HUDEP-2 (cell line): ENCODE measurements at regions not wholly inside any gene's neighbourhood (a gene's known extent, or its start where the extent isn't known, plus 50 kb on each side); places are given as distances from the start of the nearest gene placed in this dataset.

ENCODE experiments used
- DNase-seq, 76 experiments: peaks; one replicate each; lab custom pipeline; 2025; ENCODE audit not compliant: unreplicated experiment in 76 of 76; lab: John Stamatoyannopoulos, UW

- no peak for DNase-seq
These were observed 144.4 kb downstream of the NSG2 start for GRCh38 chr5:174189654-174190541.

GRCh38 chr5:174191076-174191475, 145.6 kb downstream of the NSG2 start:
- no peak for DNase-seq

GRCh38 chr5:174191850-174192655, 146.5 kb downstream of the NSG2 start:
- no peak for DNase-seq

GRCh38 chr5:174192901-174193300, 147.4 kb downstream of the NSG2 start:
- no peak for DNase-seq

GRCh38 chr5:174195517-174195916, 150.0 kb downstream of the NSG2 start:
- no peak for DNase-seq

GRCh38 chr5:174197929-174198328, 152.4 kb downstream of the NSG2 start:
- DNase-seq: no peak

- no peak for DNase-seq
These were observed 153.0 kb downstream of the NSG2 start for GRCh38 chr5:174198541-174198940.

- no peak for DNase-seq
These were observed 157.5 kb downstream of the NSG2 start for GRCh38 chr5:174202996-174203395.

- DNase-seq: no peak
These were observed 159.2 kb downstream of the NSG2 start for GRCh38 chr5:174204535-174205313.

GRCh38 chr5:174205939-174206338, 160.4 kb downstream of the NSG2 start:
- DNase-seq: no peak

GRCh38 chr5:174210596-174211276, 165.2 kb downstream of the NSG2 start:
- no peak for DNase-seq

GRCh38 chr5:174211277-174211626, 165.7 kb downstream of the NSG2 start:
- no peak for DNase-seq

GRCh38 chr5:174217527-174217926, 172.0 kb downstream of the NSG2 start:
- no peak for DNase-seq

GRCh38 chr5:174218162-174218561, 172.7 kb downstream of the NSG2 start:
- DNase-seq: no peak

GRCh38 chr5:174220417-174220816, 174.9 kb downstream of the NSG2 start:
- DNase-seq: no peak

GRCh38 chr5:174221436-174221835, 175.9 kb downstream of the NSG2 start:
- no peak for DNase-seq

GRCh38 chr5:174221946-174222345, 176.4 kb downstream of the NSG2 start:
- no peak for DNase-seq

GRCh38 chr5:174222891-174223290, 177.4 kb downstream of the NSG2 start:
- no peak for DNase-seq

GRCh38 chr5:174223355-174223754, 177.8 kb downstream of the NSG2 start:
- no peak for DNase-seq

- no peak for DNase-seq
These were observed 183.6 kb downstream of the NSG2 start for GRCh38 chr5:174229068-174229467.
